ENCODE measurements at regions not wholly inside any gene's neighbourhood (a gene's known extent, or its start where the extent isn't known, plus 50 kb on each side); places are given as distances from the start of the nearest gene placed in this dataset.

GRCh38 chr6:21664314-21665109 lies 71.0 kb downstream of the SOX4 start:
- Histone ChIP-seq H3K36me3 (no peaks in the 10 kb centered on the region), H3K27ac (peak overlapping the region; percentile 54), H3K4me3 (peak overlapping the region; percentile 56 to 62), H3K4me1 (peaks cover 26% of the 10 kb centered on the region), H3K27me3 (no peaks in the 10 kb centered on the region), H3K9me3 (no peaks in the 10 kb centered on the region)
- DNase-seq (ENCODE audit: extremely low spot score in 2 of 2), result no peak
- TF ChIP-seq CTCF (IDR thresholded peaks at IDR 0.05) (no peak), POLR2AphosphoS5 (IDR thresholded peaks at IDR 0.05; ENCODE audit: insufficient read depth in 1 of 2, low read depth in 1 of 2) (peak in 1 of 2 donors; percentile 59)
- intact Hi-C loops (cut with DNase I), result loop anchor here (10.0 kb wide), 1 partner anchor 70 kb away; the partner anchor contains the start of gene SOX4

DNA sequence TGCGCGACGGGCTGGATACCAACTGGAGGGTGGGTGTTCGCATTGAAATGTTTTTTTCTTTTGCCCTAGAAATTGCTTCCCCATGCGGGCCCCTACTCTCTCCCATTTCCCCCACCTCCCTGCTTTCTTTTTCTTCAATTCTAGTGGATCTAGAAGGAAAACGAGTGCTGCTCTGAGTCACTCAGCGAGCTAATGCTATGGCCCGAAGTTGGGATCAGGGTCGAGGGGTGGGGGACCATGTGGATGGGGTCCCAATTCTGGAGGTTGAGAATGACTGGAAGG lies 71.5 kb downstream of the SOX4 start:
- Histone ChIP-seq H3K27me3 (no peaks in the 10 kb centered on the region), H3K4me3 (peak overlapping the region; percentile 56 to 62), H3K9me3 (no peaks in the 10 kb centered on the region), H3K4me1 (peaks cover 26% of the 10 kb centered on the region), H3K36me3 (no peaks in the 10 kb centered on the region), H3K27ac (peak overlapping the region; percentile 54)
- no peak for TF ChIP-seq POLR2AphosphoS5 (IDR thresholded peaks at IDR 0.05; ENCODE audit: insufficient read depth in 1 of 2, low read depth in 1 of 2)
- no peak for TF ChIP-seq CTCF (IDR thresholded peaks at IDR 0.05)
- TF ChIP-seq POLR2A (IDR thresholded peaks at IDR 0.05), result no peak
- intact Hi-C loops (cut with DNase I), result loop anchor here (10.0 kb wide), 1 partner anchor 70 kb away; the partner anchor contains the start of gene SOX4
- no peak for DNase-seq (ENCODE audit: extremely low spot score in 2 of 2)

DNA sequence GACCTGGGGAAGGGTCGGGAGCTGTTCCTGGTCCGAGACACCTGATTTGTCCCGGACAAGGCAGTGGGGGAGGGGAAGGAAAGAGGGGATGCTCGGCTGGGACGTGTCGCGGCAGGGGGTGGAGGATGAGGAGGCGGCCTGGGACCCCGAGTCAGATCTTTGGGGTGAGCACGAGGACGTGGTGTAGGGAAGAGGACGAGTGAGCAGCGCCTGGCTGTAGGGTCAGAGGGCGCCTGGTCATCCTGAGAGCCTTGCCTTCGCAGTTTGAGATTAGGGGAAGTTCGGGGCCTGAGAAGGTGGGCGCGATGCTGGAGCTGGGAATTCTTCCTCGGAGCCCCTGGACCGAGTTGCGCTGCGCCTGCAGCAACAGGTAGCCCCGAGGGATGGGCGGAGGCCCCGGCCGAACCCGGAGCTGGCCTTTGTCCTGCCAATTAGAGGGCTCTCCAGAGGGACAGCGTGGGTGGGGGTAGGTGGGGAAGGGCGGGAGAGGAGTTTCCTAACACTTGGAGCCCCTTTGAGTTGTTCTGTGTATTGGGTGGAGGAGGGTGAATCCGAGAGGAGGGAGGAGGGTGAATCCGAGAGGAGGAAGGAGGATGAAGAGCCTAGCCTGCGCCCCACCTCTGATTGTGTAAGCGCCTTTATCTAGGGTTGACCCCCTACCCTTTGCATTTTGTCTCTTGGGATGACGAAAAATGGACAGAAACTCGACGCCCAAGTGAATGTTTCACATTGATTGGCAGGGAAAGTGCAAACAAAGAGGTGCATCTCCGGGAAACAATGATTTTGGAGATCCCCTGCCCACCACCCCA lies 72.0 kb downstream of the SOX4 start:
- no peaks in the 10 kb centered on the region for H3K9me3 ChIP-seq
- no peaks in the 10 kb centered on the region for H3K27me3 ChIP-seq
- H3K36me3 ChIP-seq, result no peaks in the 10 kb centered on the region
- H3K4me1 ChIP-seq, result peaks cover 26% of the 10 kb centered on the region
- intact Hi-C loops (cut with DNase I), result loop anchor here (10.0 kb wide), 1 partner anchor 71 kb away; the partner anchor contains the start of gene SOX4
- peak overlapping the region; percentile 56 to 62 for H3K4me3 ChIP-seq
- peak overlapping the region; percentile 54 for H3K27ac ChIP-seq
- DNase-seq (ENCODE audit: extremely low spot score in 2 of 2), result no peak
- no peak for TF ChIP-seq POLR2A (IDR thresholded peaks at IDR 0.05)
- TF ChIP-seq POLR2AphosphoS5 (IDR thresholded peaks at IDR 0.05; ENCODE audit: insufficient read depth in 1 of 2, low read depth in 1 of 2), result no peak
- no peak for TF ChIP-seq CTCF (IDR thresholded peaks at IDR 0.05)

DNA sequence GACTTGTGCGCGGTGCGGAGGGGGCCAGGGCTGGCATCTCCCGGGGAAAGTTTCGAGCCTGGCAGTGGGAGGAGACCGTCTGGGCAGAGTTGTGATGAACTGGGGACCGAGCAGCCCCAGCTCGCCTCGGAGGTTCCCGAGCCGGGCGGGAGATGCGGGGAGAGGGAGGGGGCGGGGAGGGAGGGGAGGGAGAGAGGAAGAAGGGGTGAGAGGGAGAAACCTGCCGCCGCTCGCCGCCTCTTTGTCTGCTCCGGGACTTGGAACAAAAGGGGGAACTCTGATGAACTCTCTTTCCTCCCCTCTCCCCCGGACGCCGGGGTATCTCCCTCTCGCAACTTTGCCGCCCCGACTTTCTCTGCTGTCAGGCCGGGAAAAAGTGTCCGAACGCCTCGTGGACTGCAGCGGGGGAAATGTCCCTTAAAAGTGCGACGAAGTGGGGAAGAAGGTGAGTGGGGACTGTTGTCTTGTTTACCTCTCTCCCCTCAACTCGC lies 72.7 kb downstream of the SOX4 start:
- Histone ChIP-seq H3K9me3 (no peaks in the 10 kb centered on the region), H3K4me1 (peaks cover 26% of the 10 kb centered on the region), H3K27me3 (no peaks in the 10 kb centered on the region), H3K4me3 (peak overlapping the region; percentile 56 to 62), H3K36me3 (no peaks in the 10 kb centered on the region), H3K27ac (peak overlapping the region; percentile 54)
- DNase-seq (ENCODE audit: extremely low spot score in 2 of 2), result no peak
- intact Hi-C loops (cut with DNase I), result loop anchor here (10.0 kb wide), 1 partner anchor 71 kb away; the partner anchor contains the start of gene SOX4
- TF ChIP-seq CTCF (IDR thresholded peaks at IDR 0.05) (no peak), POLR2A (IDR thresholded peaks at IDR 0.05) (no peak), POLR2AphosphoS5 (IDR thresholded peaks at IDR 0.05; ENCODE audit: insufficient read depth in 1 of 2, low read depth in 1 of 2) (no peak)
